Mesendoderm (in vitro differentiated cells): ENCODE measurements at regions not wholly inside any gene's neighbourhood (a gene's known extent, or its start where the extent isn't known, plus 50 kb on each side); places are given as distances from the start of the nearest gene placed in this dataset.

Source experiments
- DNase-seq: peaks from one replicate; pipeline ENCODE4 v3.0.0; 2013
- H2AK5ac ChIP-seq: 2 replicates; pipeline ENCODE4 v1.6.1; 2013; ENCODE audit warnings: low read length, inconsistent platforms
- H2BK120ac ChIP-seq: 2 replicates; pipeline ENCODE4 v1.6.1; 2013; ENCODE audit warnings: low read depth, mild to moderate bottlenecking, low read length, moderate library complexity, mixed read lengths
- H2BK15ac ChIP-seq: replicated peaks from 2 replicates; pipeline ENCODE4 v1.6.1; 2013; ENCODE audit warnings: low read depth, mild to moderate bottlenecking, moderate library complexity
- H2BK5ac ChIP-seq: 2 replicates; pipeline ENCODE4 v1.6.1; 2013; ENCODE audit warnings: low read length, inconsistent platforms
- H3K18ac ChIP-seq: 2 replicates; pipeline ENCODE4 v1.6.1; 2013; ENCODE audit warnings: mild to moderate bottlenecking, low read length, mixed read lengths
- H3K23ac ChIP-seq: one replicate; pipeline ENCODE4 v1.6.1; 2013; ENCODE audit warnings: low read length
- H3K27ac ChIP-seq: 2 replicates; pipeline ENCODE4 v1.5.1; 2013; ENCODE audit warnings: low read depth, mild to moderate bottlenecking, inconsistent platforms, low read length, moderate library complexity
- H3K27me3 ChIP-seq: 2 replicates; pipeline ENCODE4 v1.6.1; 2013; ENCODE audit warnings: low read length, control low read depth, mild to moderate bottlenecking, inconsistent platforms; ENCODE audit not compliant: insufficient read depth, poor library complexity
- H3K36me3 ChIP-seq: 2 replicates; pipeline ENCODE4 v1.6.1; 2013; ENCODE audit warnings: low read length, inconsistent platforms; ENCODE audit not compliant: control insufficient read depth, insufficient read depth
- H3K4ac ChIP-seq: one replicate; pipeline ENCODE4 v1.6.1; 2013; ENCODE audit warnings: low read depth, mild to moderate bottlenecking, low read length, moderate library complexity
- H3K4me1 ChIP-seq: 2 replicates; pipeline ENCODE4 v1.6.1; 2013; ENCODE audit warnings: low read depth, low read length, inconsistent platforms; ENCODE audit not compliant: control insufficient read depth
- H3K4me2 ChIP-seq: 2 replicates; pipeline ENCODE4 v1.6.1; 2013; ENCODE audit warnings: low read length
- H3K4me3 ChIP-seq: 2 replicates; pipeline ENCODE4 v1.5.1; 2013; ENCODE audit warnings: mild to moderate bottlenecking, low read length
- H3K56ac ChIP-seq: one replicate; pipeline ENCODE4 v1.6.1; 2013; ENCODE audit warnings: low read length
- H3K79me1 ChIP-seq: 2 replicates; pipeline ENCODE4 v1.6.1; 2013; ENCODE audit warnings: low read length, inconsistent platforms
- H3K79me2 ChIP-seq: 2 replicates; pipeline ENCODE4 v1.6.1; 2013; ENCODE audit warnings: mild to moderate bottlenecking, low read length; ENCODE audit not compliant: control insufficient read depth, insufficient read depth
- H3K9ac ChIP-seq: 2 replicates; pipeline ENCODE4 v1.6.1; 2013; ENCODE audit warnings: low read length, inconsistent platforms
- H4K5ac ChIP-seq: one replicate; pipeline ENCODE4 v1.6.1; 2013; ENCODE audit warnings: low read length
- H4K8ac ChIP-seq: one replicate; pipeline ENCODE4 v1.6.1; 2013; ENCODE audit warnings: low read depth, mild to moderate bottlenecking, control low read depth, low read length, moderate library complexity
- WGBS: extraction: QIAGEN DNeasy Blood & Tissue Kit; methylation state at CpG from one replicate; pipeline ENCODE4 v1.1.7; 2013; ENCODE audit warnings: low lambda C conversion rate, missing lambda C conversion rate; ENCODE audit not compliant: insufficient coverage; ENCODE audit errors: extremely low coverage; 5-methylcytosine and 5-hydroxymethylcytosine counted together

GRCh38 chr2:37555457-37555856 is 116.0 kb downstream of the CDC42EP3 start:
- 100% methylated on average over 1 of the region's 5 CpGs for WGBS
- H3K4me1 ChIP-seq = no peaks in the 10 kb centered on the region
- no peak overlapping the region for H2BK5ac ChIP-seq
- no peak for DNase-seq
- no peaks in the 10 kb centered on the region for H3K79me1 ChIP-seq
- no peak overlapping the region for H3K27ac ChIP-seq
- H2AK5ac ChIP-seq = no peak overlapping the region
- no peak overlapping the region for H3K4ac ChIP-seq
- H3K4me2 ChIP-seq = no peak overlapping the region
- H4K8ac ChIP-seq = no peak overlapping the region
- no peak overlapping the region for H3K4me3 ChIP-seq
- no peak overlapping the region for H2BK15ac ChIP-seq
- no peaks in the 10 kb centered on the region for H3K27me3 ChIP-seq
- H3K36me3 ChIP-seq = no peaks in the 10 kb centered on the region
- H3K56ac ChIP-seq = no peak overlapping the region
- H3K23ac ChIP-seq = no peak overlapping the region
- no peak overlapping the region for H4K5ac ChIP-seq
- H2BK120ac ChIP-seq = no peak overlapping the region
- no peak overlapping the region for H3K18ac ChIP-seq
- no peak overlapping the region for H3K9ac ChIP-seq
- no peaks in the 10 kb centered on the region for H3K79me2 ChIP-seq

GRCh38 chr2:37556256-37556655 is 115.2 kb downstream of the CDC42EP3 start:
- Histone ChIP-seq H2BK5ac (no peak overlapping the region), H3K56ac (no peak overlapping the region), H3K27me3 (no peaks in the 10 kb centered on the region), H4K8ac (no peak overlapping the region), H3K4me3 (no peak overlapping the region), H3K79me1 (no peaks in the 10 kb centered on the region), H2BK15ac (no peak overlapping the region), H3K18ac (no peak overlapping the region), H3K4ac (no peak overlapping the region), H3K36me3 (no peaks in the 10 kb centered on the region), H3K27ac (no peak overlapping the region), H3K4me2 (no peak overlapping the region), H2BK120ac (no peak overlapping the region), H3K23ac (no peak overlapping the region), H2AK5ac (no peak overlapping the region), H3K79me2 (no peaks in the 10 kb centered on the region), H3K9ac (no peak overlapping the region), H3K4me1 (no peaks in the 10 kb centered on the region), H4K5ac (no peak overlapping the region)
- WGBS = no CpG with 5 or more reads among the region's 3 CpGs
- DNase-seq = no peak

- H3K79me1 ChIP-seq = no peaks in the 10 kb centered on the region
- no peak overlapping the region for H3K4me2 ChIP-seq
- H3K4ac ChIP-seq = peak overlapping the region; percentile 28
- no peaks in the 10 kb centered on the region for H3K4me1 ChIP-seq
- no peak overlapping the region for H4K5ac ChIP-seq
- H3K27me3 ChIP-seq = no peaks in the 10 kb centered on the region
- no peak overlapping the region for H2BK120ac ChIP-seq
- no peak overlapping the region for H4K8ac ChIP-seq
- H3K9ac ChIP-seq = no peak overlapping the region
- H2BK15ac ChIP-seq = no peak overlapping the region
- H3K56ac ChIP-seq = no peak overlapping the region
- no peak overlapping the region for H3K18ac ChIP-seq
- no peak overlapping the region for H3K23ac ChIP-seq
- no CpG with 5 or more reads among the region's 1 CpG for WGBS
- no peaks in the 10 kb centered on the region for H3K79me2 ChIP-seq
- no peak overlapping the region for H2BK5ac ChIP-seq
- peak; percentile 18 for DNase-seq
- no peak overlapping the region for H2AK5ac ChIP-seq
- no peak overlapping the region for H3K4me3 ChIP-seq
- no peaks in the 10 kb centered on the region for H3K36me3 ChIP-seq
- H3K27ac ChIP-seq = no peak overlapping the region
These were observed 112.8 kb downstream of the CDC42EP3 start for GRCh38 chr2:37558623-37559022.

GRCh38 chr2:37560241-37560848 is 111.1 kb downstream of the CDC42EP3 start:
- Histone ChIP-seq H3K4me3 (no peak overlapping the region), H3K79me1 (no peaks in the 10 kb centered on the region), H2BK120ac (peak overlapping the region; percentile 65), H3K27ac (no peak overlapping the region), H2BK15ac (no peak overlapping the region), H3K4me2 (no peak overlapping the region), H2BK5ac (no peak overlapping the region), H3K36me3 (no peaks in the 10 kb centered on the region), H4K8ac (no peak overlapping the region), H2AK5ac (no peak overlapping the region), H3K4me1 (no peaks in the 10 kb centered on the region), H3K4ac (peak overlapping the region; percentile 43), H3K9ac (no peak overlapping the region), H3K56ac (no peak overlapping the region), H3K18ac (no peak overlapping the region), H4K5ac (no peak overlapping the region), H3K79me2 (no peaks in the 10 kb centered on the region), H3K27me3 (no peaks in the 10 kb centered on the region), H3K23ac (no peak overlapping the region)
- no CpG with 5 or more reads among the region's 5 CpGs for WGBS
- DNase-seq = no peak

GRCh38 chr2:37560863-37561614 is 110.4 kb downstream of the CDC42EP3 start:
- no peaks in the 10 kb centered on the region for H3K79me2 ChIP-seq

More at GRCh38 chr2:37560863-37561614, 110.4 kb downstream of the CDC42EP3 start:
- H3K4me1 ChIP-seq = no peaks in the 10 kb centered on the region
- no peak overlapping the region for H4K5ac ChIP-seq
- H3K9ac ChIP-seq = no peak overlapping the region
- H3K4ac ChIP-seq = no peak overlapping the region
- H3K79me1 ChIP-seq = no peaks in the 10 kb centered on the region
- no peak overlapping the region for H3K23ac ChIP-seq
- no peak for DNase-seq
- peak overlapping the region; percentile 96 for H2BK15ac ChIP-seq
- no CpG with 5 or more reads among the region's 4 CpGs for WGBS
- no peaks in the 10 kb centered on the region for H3K27me3 ChIP-seq
- H3K4me2 ChIP-seq = no peak overlapping the region
- H2AK5ac ChIP-seq = no peak overlapping the region
- peak overlapping the region; percentile 75 for H3K18ac ChIP-seq
- H4K8ac ChIP-seq = no peak overlapping the region
- H2BK5ac ChIP-seq = peak overlapping the region; percentile 28
- H3K4me3 ChIP-seq = no peak overlapping the region
- peak overlapping the region; percentile 20 for H3K56ac ChIP-seq
- no peaks in the 10 kb centered on the region for H3K36me3 ChIP-seq
- H3K27ac ChIP-seq = no peak overlapping the region
- peak overlapping the region; percentile 61 for H2BK120ac ChIP-seq
